HEK293 (cell line): ENCODE measurements at regions not wholly inside any gene's neighbourhood (a gene's known extent, or its start where the extent isn't known, plus 50 kb on each side); places are given as distances from the start of the nearest gene placed in this dataset.

ENCODE experiments used
- ZFP41 ChIP-seq: fragments of 450-650 bp; formaldehyde crosslinking; IDR thresholded peaks from 2 replicates; pipeline ENCODE4 v1.5.1; 2016; ENCODE audit warnings: missing biosample characterization, missing genetic modification characterization, borderline replicate concordance
- ZNF239 ChIP-seq: fragments of 450-650 bp; formaldehyde crosslinking; IDR thresholded peaks from 2 replicates; pipeline ENCODE4 v1.5.1; 2016; ENCODE audit warnings: missing biosample characterization, missing genetic modification characterization
- ZNF704 ChIP-seq: fragments of 450-650 bp; formaldehyde crosslinking; IDR thresholded peaks from 2 replicates; pipeline ENCODE4 v1.5.1; 2016; ENCODE audit warnings: missing biosample characterization, missing genetic modification characterization
- TF ChIP-seq, protein P1 (sequence below): fragments of 450-650 bp; formaldehyde crosslinking; IDR thresholded peaks from 2 replicates; pipeline ENCODE4 v1.5.1; 2016; ENCODE audit warnings: missing biosample characterization, missing genetic modification characterization

DNA sequence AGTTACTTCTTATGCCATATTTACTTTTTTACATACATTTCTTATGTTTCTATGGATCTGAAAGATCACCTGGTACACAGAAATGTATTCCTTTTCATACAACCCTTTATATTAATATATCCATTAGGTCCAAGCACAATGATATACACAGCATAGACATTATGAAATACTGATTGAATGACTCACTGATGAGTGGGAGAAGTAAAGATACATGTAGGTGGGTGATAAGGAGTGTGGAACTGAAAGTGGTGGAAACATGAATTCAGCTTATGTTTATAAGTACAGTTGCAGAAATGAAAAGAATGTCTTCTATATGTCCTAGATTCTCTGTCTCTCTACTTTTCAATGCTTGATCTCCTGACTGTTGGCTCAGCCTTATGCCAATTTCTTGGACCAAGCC, 87.9 kb downstream of the YIPF7 start:
- TF ChIP-seq, protein P1, sequence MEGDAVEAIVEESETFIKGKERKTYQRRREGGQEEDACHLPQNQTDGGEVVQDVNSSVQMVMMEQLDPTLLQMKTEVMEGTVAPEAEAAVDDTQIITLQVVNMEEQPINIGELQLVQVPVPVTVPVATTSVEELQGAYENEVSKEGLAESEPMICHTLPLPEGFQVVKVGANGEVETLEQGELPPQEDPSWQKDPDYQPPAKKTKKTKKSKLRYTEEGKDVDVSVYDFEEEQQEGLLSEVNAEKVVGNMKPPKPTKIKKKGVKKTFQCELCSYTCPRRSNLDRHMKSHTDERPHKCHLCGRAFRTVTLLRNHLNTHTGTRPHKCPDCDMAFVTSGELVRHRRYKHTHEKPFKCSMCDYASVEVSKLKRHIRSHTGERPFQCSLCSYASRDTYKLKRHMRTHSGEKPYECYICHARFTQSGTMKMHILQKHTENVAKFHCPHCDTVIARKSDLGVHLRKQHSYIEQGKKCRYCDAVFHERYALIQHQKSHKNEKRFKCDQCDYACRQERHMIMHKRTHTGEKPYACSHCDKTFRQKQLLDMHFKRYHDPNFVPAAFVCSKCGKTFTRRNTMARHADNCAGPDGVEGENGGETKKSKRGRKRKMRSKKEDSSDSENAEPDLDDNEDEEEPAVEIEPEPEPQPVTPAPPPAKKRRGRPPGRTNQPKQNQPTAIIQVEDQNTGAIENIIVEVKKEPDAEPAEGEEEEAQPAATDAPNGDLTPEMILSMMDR (tag by site-specific recombination) = no peak
- TF ChIP-seq ZNF704 (tag by site-specific recombination) (no peak), ZNF239 (tag by site-specific recombination) (no peak), ZFP41 (no peak)
